ENCODE measurements at regions not wholly inside any gene's neighbourhood (a gene's known extent, or its start where the extent isn't known, plus 50 kb on each side); places are given as distances from the start of the nearest gene placed in this dataset.
"Not testable (repeated sequence)": the region's sequence is repeated elsewhere in the genome, so short reads cannot be mapped to it uniquely, and the experiment has no call there.

DNA sequence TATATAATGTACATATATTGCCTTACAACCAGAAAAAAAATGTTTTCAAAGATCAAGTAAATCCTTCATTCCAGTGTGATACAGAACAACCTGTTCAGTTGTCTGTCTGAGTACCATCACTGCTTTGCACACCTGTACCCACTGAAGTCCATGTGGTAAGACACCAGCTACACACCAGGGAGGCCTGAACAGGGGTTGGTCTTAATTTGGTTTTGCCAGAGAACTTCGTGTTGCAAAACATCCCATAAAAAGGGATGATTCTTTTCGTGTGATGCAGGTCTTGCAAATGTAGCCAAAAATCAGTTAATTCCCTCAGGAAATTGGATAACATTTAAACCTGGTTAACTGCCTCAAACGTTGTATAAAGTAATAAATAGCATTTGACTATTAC, 73.7 kb upstream of the SLC1A4 start:
- DNase-seq (ENCODE audit: low read depth): no peak

GRCh38 chr2:64918220-64918886, 70.8 kb upstream of the SLC1A4 start:
- no peak for DNase-seq (ENCODE audit: low read depth)

- DNase-seq (ENCODE audit: low read depth): no peak
Observed at GRCh38 chr2:64919261-64919660, 69.9 kb upstream of the SLC1A4 start.

- DNase-seq (ENCODE audit: low read depth): no peak
Observed at GRCh38 chr2:64922482-64923384, 66.5 kb upstream of the SLC1A4 start.

- no peak for DNase-seq (ENCODE audit: low read depth)
Observed at GRCh38 chr2:64923385-64923710, 65.9 kb upstream of the SLC1A4 start.

- DNase-seq (ENCODE audit: low read depth): no peak
Observed at GRCh38 chr2:64924170-64924934, 64.8 kb upstream of the SLC1A4 start.

DNA sequence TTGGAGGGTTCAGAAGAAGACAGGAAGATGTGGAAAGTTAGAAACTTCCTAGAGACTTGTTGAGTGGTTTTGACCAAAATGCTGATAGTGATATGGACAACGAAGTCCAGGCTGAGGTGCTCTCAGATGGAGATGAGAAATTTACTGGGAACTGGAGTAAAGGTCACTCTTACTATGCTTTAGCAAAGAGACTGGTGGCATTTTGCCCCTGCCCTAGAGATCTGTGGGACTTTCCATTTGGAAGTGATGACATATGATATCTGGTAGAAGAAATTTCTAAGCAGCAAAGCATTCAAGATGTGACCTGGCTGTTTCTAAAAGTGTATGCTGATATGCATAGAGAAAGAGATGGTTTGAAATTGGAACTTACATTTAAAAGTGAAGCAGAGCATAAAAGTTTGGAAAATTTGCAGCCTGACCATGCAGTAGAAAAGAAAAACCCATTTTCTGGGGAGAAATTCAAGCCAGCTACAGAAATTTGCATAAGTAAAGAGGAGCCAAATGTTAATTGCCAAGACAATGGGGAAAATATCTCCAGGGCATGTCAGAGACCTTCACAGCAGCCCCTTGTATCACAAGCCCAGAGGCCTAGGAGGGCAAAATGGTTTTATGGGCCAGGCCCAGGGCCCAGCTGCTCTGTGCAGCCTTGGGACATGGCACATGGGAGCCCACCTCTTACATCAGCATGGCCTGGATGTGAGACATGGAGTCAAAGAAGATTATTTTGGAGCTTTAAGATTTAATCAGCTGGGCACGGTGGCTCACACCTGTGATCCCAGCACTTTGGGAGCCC, 63.1 kb upstream of the SLC1A4 start:
- DNase-seq (ENCODE audit: low read depth): not testable (repeated sequence)

- no peak for DNase-seq (ENCODE audit: low read depth)
Observed at GRCh38 chr2:64928813-64929212, 60.4 kb upstream of the SLC1A4 start.

DNA sequence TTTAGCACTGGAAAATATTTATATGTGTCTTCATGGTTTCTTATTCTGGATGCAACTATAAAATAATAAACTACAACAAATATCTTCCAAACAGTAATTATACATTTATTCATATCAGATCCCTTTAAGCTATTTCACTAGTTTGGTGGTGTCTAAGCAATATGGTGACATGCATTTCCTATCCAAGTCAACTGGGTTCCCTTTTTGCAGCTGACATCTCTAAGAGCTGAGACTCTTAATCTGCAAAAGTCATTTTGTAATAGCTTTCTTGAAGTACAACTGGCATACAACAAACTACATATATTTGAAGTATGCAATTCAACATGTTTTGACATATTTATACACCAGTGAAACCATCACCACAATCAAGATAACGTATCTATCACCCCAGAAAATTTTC, 59.9 kb upstream of the SLC1A4 start:
- DNase-seq (ENCODE audit: low read depth): no peak

- DNase-seq (ENCODE audit: low read depth): no peak
Observed at GRCh38 chr2:64930258-64930671, 58.9 kb upstream of the SLC1A4 start.

- DNase-seq (ENCODE audit: low read depth): no peak
Observed at GRCh38 chr2:64931246-64932115, 57.7 kb upstream of the SLC1A4 start.

DNA sequence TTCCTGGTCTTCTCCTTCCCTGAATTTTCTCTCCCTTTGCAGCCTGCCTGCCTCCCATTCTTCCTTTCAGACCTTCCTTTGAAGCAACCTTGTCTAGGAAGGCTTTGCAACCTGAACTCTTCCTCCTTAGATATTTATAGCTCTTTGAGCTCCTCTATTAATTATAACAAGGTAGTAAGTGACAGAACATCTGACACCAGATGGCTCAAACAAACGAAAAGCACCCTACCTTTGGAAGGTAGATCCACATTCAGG, 57.2 kb upstream of the SLC1A4 start:
- no peak for DNase-seq (ENCODE audit: low read depth)

GRCh38 chr2:64932371-64933216, 56.6 kb upstream of the SLC1A4 start:
- DNase-seq (ENCODE audit: low read depth): no peak

- no peak for DNase-seq (ENCODE audit: low read depth)
Observed at GRCh38 chr2:64934530-64934929, 54.7 kb upstream of the SLC1A4 start.

GRCh38 chr2:64936809-64937208, 52.4 kb upstream of the SLC1A4 start:
- no peak for DNase-seq (ENCODE audit: low read depth)

DNA sequence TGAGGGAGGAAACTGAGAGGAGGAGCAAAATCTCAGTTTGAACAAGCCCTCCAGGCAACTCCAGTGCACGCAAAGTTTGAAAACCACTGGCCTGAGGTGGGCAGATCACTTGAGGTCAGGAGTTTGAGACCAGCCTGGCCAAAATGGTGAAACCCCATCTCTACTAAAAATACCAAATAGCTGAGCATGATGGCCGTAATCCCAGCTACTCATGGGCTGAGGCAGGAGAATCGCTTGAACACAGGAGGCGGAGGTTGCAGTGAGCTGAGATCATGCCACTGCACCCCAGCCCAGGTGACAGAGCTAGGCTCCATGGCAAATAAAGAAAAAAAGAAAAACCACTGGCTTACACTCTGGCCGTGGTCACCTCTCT, 51.9 kb upstream of the SLC1A4 start:
- DNase-seq (ENCODE audit: low read depth): not testable (repeated sequence)

DNA sequence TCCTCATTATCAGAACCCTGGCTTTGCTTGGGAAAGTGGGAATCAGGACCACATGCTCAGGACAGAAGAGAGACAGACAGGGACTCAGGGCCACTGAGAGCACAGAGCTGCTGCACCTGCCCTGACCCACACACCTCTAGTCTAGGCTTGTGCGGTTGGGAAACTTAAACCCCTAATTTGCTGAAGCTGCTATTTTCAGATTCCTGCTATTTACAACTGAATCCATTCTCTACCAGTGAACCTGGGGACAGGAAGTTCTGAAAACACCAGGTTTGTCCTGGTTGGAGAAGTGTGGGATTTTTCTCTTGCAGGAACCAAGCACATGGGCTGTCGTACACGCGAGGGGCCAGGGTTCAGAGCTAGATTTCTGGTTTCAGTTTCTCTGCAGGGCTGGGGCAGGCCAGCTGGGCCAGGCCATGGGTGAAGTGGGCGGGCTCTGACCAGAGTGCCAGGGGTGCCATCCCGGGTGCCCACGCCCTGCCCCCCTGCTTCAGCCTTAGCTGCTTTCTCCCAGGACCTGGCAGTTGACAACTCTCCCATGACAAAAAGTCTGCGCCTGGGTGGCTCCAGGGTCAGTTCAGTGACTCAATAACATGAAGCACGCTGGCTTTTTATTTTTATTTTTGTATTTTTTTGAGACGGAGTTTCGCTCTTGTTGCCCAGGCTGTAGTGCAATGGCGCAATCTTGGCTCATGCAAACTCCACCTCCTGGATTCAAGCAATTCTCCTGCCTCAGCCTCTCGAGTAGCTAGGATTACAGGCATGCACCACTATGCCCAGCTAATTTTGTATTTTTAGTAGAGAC, 51.3 kb upstream of the SLC1A4 start:
- DNase-seq (ENCODE audit: low read depth): no peak

DNA sequence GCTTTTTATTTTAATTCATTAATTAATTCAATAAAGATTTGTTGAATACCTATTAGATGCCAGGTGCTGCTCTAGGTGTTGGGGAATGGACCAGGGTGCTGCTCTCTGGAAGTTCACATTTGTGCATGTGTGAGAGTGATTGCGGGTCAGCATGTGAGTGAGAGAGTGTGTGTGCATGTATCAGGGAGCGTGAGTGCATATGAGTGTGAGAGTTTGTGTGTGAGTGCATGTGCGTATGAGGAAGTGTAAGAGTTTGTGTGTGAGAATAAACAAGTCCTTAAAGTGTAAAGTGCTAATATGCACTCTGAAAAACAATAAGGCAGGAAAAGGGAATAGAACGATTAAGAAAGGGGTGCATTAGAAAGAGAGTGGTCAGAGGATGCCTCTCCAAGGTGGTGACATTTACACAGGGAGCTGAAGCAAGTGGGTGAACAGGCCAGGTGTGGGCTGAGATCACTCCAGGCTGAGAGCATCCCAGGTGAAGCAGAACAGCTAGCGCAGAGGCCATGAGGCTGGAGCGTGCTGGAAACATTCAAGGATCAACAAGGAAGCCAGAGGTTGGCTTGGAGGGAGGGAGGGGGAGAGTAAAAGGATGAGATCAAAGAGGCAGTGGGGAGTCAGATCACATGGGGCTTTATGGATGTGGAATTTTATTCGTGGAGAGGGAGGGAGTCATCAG, 50.5 kb upstream of the SLC1A4 start:
- no peak for DNase-seq (ENCODE audit: low read depth)
